ENCODE measurements at regions not wholly inside any gene's neighbourhood (a gene's known extent, or its start where the extent isn't known, plus 50 kb on each side); places are given as distances from the start of the nearest gene placed in this dataset.
"Not testable (repeated sequence)": the region's sequence is repeated elsewhere in the genome, so short reads cannot be mapped to it uniquely, and the experiment has no call there.

DNA sequence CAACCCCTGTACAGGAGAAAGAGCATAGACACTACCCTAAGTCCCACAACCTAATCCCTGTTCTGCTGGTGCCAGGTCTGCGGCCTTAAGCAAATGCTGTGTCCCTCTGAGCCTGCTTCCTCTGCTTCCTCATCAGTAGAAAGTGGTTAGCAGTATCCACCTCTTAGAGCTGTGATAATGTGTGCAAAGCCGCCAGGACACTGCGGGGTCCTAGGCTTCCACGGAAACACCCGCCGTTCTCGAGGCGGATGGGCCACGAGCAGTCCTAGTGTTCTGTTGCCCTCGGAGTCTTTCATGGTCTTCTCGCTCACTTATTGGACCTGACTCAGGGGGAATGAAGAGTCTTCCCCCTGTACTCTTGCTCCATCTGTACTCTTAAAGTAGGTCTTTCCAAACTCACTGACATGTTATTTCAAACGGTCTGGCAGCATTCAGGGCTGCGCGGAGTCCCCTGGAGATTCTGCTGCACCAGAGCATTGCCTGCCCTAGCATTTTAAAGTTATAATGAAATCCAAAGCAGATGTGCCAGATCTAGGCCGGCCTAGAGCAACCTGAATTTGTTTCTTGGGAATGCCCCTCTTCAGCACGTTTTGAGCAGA lies 107.2 kb upstream of the ZNF236 start:
- no peak for DNase-seq

DNA sequence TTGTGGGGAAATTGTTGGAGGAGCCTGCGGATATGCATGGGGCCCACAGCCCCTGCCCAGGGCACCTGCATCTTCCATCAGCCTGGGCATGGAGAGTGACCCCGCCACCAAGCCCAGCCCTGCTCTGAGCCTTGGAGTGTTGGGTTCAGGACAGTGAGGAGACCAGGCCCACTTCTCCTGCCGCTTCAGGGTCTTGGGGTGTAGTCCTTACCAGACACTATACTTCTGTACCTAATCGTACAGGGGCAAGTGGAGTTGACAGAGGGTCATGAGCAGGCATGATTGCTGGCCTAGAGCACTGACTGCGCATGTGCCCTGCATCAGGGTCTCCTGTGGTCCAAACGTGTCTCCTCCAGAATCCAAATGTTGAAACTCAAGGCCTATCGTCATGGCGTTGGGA lies 108.9 kb upstream of the ZNF236 start:
- no peak for DNase-seq

- no peak for DNase-seq
Measured at GRCh38 chr18:76712511-76713140, 109.7 kb upstream of the ZNF236 start.

- no peak for DNase-seq
Measured at GRCh38 chr18:76710646-76711520, 111.5 kb upstream of the ZNF236 start.

DNA sequence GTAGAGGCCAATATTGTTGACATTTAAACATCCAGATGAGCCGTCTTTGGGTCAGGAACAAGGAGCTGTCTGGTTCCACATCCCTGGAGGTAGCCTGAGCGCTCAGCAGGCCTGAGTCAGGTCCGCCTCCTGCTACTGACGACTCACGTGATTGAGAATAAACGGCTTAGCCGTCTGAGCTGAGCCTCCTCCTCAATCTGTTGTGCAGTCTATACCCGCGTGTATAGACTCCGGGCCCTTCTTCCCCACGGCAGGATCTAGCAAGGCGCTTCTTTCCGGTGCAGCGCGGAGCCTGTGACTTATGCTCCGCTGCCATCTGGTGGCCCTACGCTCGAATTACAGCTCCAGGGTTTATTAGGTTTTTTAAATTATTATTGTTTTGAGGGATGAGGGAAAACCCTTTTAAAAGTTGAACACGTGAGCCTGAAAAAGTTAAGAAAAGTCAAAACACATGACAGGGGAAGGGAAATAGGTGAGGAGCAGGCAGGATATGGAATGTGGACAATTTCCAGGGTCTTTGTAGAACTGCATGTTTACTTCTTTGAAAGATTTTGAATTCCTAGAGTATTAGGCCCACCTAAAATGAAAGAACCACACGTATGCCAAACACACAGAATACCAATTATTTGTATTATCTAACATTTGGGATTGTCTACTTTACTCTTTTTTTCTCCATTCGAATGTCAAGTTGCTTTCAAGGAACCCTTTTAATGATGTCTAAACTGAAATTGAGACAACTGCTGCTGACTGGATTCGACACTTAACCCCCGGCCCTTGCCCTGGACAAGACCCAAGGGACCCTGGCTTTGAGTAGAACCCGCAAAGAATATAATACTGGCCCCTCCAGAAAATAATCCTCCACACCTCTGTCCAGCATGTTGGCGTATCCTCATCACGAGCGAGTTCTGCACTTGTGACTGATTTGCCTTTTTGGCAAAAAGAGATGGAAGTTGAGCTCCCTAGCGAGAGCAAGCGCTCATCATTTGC lies 112.4 kb upstream of the ZNF236 start:
- peak; percentile 38 to 43 for DNase-seq

DNA sequence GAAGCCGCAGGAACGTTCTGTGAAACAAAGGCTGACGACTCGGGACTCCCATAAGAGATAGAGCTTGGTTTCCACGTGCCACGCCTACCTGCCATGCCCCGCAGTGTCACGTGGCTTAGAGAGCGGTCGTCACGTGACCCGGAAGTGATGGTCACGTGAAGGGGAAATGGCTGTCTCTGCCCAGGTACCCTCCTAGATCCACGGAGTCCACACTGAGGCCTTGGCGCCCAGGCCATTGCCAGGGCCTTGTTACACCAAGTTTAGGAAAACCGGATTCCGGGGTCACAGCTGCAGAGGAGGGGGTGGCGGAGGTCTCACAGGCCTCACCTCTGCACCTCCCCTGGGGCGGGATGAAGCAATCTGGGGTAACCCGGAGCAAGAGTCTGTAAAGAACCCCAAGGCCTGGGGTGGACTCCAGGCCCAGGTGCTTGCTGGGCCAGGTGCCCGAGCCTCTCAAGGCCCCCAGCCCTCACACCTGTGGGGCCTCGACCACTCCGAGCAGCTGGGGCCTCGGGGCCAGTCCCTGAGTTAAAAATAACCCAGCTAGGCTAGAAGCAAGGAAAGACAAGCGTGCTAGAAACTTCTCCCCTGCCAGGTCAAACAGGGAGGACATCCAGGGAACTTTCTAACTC lies 113.5 kb upstream of the ZNF236 start:
- no peak for DNase-seq

GRCh38 chr18:76708071-76708721 lies 114.2 kb upstream of the ZNF236 start:
- DNase-seq: no peak

DNA sequence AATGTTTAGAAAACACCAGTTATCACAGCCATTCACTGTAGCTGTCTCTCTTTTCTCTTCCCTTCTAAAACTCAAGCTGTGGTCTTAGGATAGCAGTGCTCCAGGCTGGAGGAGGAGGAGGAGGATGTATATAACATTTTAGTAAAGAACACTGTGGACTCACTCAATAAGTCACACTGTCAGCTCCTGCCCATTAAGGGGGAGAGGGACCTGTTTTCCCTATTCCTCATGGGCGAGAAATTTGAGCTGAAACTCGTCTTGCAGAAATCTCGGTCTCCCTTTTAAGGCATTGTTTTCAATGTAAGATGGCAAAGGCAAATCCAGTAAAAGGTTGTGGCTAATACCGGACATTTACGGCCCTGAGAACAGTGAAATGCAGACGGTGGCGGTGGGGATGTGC lies 114.8 kb upstream of the ZNF236 start:
- no peak for DNase-seq

GRCh38 chr18:76704589-76704988 lies 117.8 kb upstream of the ZNF236 start:
- DNase-seq: not testable (repeated sequence)

GRCh38 chr18:76699923-76700322 lies 122.4 kb upstream of the ZNF236 start:
- no peak for DNase-seq

GRCh38 chr18:76697441-76697901 lies 124.9 kb upstream of the ZNF236 start:
- no peak for DNase-seq

DNA sequence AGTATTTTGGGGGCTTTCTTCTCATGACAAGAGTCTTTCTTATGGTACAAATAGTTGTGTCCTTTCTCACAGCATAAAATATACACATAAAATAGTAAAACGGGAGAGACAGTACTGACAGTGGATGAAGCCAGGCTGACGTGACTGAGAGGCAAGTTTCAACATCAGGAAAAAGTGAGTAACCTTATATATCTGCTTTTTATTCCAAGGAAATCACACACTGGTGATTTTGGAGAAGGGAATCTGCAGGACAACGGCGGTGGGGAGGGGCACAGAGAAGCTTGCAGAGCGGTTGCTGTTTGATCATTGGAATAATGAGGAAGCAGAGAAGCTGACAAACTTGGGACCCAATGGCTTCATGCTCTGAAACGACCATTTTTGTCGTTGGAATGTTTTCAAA lies 130.6 kb upstream of the ZNF236 start:
- no peak for DNase-seq

- DNase-seq: peak in 1 of 2 donors; percentile 1
Measured at GRCh38 chr18:76689646-76690264, 132.6 kb upstream of the ZNF236 start.

DNA sequence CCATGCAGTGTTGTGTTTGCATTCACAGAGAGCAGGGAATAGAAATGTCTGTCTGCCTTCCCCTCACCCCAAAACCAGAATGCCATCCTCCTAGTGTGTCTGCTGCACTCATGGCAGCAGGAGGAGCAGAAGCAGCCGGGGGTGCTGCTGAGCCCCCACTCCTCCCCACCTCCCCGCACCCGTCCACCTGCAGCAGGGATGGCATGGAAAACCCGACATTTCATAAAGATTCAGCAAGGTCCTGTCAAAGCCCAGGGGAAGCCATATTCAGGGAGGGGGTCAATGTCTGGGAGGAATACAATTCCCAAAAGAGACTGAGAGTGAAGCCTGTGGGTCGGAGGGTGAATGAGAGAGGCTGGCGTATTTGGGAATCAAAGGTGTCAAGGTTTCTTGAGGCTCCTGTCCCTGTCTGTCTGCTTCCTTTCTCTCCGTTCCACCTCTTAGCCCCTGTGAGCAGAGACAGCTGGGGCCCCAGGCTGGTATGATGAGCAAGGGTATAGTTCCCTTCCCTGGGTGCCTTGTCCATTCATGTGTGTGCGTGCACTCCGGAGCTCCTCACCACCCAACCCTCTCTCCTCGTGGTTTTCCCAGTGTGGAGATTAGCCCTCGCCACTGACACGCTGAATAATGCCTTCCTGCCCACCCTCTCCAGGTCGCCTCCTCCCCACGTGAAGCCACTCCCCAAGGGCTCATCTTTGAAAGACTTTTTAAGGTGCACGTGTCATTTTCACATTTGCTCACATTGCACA lies 133.5 kb upstream of the ZNF236 start:
- DNase-seq: no peak

DNA sequence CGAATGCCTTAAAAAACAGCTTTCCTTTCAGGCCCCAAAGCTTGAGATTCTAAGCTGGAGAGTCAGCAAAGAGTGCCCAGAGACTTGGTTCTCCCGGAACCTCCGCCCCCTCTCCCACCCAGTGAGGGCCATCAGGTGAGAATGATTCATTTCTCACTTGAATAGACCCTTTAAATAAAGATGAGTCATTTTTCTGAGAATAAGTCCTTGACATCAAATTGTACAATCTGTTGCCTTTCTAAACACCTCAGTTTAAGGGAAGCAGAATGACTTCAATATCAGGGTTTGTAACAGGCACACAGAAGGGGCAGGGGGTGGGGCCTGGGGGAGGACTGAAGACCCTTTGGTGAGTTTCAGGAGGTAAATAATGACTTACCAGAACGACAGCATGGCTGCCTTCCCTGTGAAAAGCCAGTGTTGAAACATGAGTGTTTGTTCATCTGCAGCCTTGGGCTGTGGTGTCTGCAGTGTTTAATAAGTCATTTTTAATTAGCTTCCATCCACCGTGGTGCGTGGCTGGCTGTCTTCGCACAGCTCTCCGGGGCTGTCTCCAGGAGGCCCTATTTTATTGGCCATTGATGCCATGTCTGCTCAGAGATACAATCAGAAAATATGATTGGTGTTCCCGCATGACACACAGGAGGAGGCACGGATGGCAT lies 134.9 kb upstream of the ZNF236 start:
- DNase-seq: no peak

GRCh38 chr18:76686737-76687231 lies 135.6 kb upstream of the ZNF236 start:
- DNase-seq: peak; percentile 16 to 52

DNA sequence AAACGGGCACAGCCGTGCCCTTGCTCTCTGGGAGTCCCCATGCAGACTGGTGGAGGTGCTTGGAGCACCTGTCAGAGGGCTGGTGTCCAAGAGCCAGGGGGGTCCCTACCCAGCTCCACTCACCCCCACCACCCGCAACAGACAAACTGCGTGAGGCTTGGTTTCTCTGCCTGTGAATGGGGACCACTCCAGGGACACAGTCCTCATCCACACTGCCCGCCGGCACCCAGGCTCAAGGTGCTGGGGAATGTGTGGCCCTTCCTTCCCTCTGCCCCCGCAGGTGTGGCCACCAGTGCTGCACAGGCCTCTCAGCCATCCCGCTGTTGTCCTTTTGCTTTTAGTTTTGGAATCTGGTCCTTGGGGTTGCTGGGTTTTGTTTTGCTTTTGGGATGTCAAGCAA lies 136.5 kb upstream of the ZNF236 start:
- no peak for DNase-seq

GRCh38 chr18:76685402-76685801 lies 137.0 kb upstream of the ZNF236 start:
- no peak for DNase-seq

- no peak for DNase-seq
Measured at GRCh38 chr18:76684265-76684664, 138.1 kb upstream of the ZNF236 start.

DNA sequence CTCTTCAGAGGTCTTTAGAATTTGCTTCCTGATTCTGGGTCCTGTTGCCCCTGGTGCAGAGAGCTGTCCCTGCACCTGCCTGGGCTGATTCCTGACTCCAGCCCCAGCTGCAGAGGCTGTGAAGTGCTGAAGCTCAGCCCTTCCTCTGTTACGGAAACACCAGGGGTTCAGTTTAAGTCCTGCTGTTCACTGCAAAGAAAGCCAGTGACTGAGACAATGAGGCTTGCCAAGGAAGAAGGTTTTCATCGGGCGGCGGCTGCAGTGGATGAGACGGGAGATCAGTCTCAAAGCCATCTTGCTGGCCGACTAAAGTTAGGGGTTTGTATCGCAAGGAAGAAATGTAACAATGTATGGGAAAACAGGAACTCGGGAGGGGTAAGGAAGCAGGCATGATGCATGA lies 142.4 kb upstream of the ZNF236 start:
- DNase-seq: no peak
